ENCODE measurements at regions not wholly inside any gene's neighbourhood (a gene's known extent, or its start where the extent isn't known, plus 50 kb on each side); places are given as distances from the start of the nearest gene placed in this dataset.

- Mint-ChIP-seq H3K36me3 (ENCODE audit: low read depth) (no peaks in the 10 kb centered on the region), H3K9me3 (ENCODE audit: insufficient read depth) (no peaks in the 10 kb centered on the region), H3K4me3 (no peak overlapping the region), H3K27me3 (ENCODE audit: low read depth) (no peaks in the 10 kb centered on the region), H3K27ac (peak overlapping the region; percentile 76), H3K4me1 (ENCODE audit: low read depth) (peaks cover 31% of the 10 kb centered on the region)
- ATAC-seq (no peak), DNase-seq (no peak)
- ChIA-PET CTCF (interaction anchor here (1.1 to 2.3 kb wide), 5 partner anchors 9 to 202 kb away, joined by 3 to 8 read pairs (median 4); no protein-coding TSS in a partner anchor), POLR2A (no interaction called here)
These were observed 395.7 kb downstream of the FOXO1 start for GRCh38 chr13:40270726-40271125.

GRCh38 chr13:40271271-40271885 lies 395.1 kb downstream of the FOXO1 start:
- CTCF ChIA-PET = interaction anchor here (1.0 to 2.3 kb wide), 7 partner anchors 8 to 202 kb away, joined by 3 to 8 read pairs (median 4); no protein-coding TSS in a partner anchor
- POLR2A ChIA-PET = no interaction called here
- Mint-ChIP-seq H3K27ac (peak overlapping the region; percentile 76), H3K9me3 (ENCODE audit: insufficient read depth) (no peaks in the 10 kb centered on the region), H3K4me1 (ENCODE audit: low read depth) (peaks cover 31% of the 10 kb centered on the region), H3K36me3 (ENCODE audit: low read depth) (no peaks in the 10 kb centered on the region), H3K4me3 (no peak overlapping the region), H3K27me3 (ENCODE audit: low read depth) (no peaks in the 10 kb centered on the region)
- ATAC-seq (peak; percentile 67), DNase-seq (peak; percentile 46)

GRCh38 chr13:40271931-40272775 lies 394.3 kb downstream of the FOXO1 start:
- H3K4me1 Mint-ChIP-seq (ENCODE audit: low read depth) = peaks cover 31% of the 10 kb centered on the region
- no peaks in the 10 kb centered on the region for H3K27me3 Mint-ChIP-seq (ENCODE audit: low read depth)
- peak overlapping the region; percentile 13 for H3K4me3 Mint-ChIP-seq
- CTCF ChIA-PET = interaction anchor here (1.0 to 1.7 kb wide), 4 partner anchors 10 to 203 kb away, joined by 3 to 5 read pairs (median 4); no protein-coding TSS in a partner anchor
- H3K36me3 Mint-ChIP-seq (ENCODE audit: low read depth) = no peaks in the 10 kb centered on the region
- POLR2A ChIA-PET = interaction anchor here (0.6 kb wide), 1 partner anchor 244 kb away, joined by 4 read pairs; no protein-coding TSS in a partner anchor
- H3K9me3 Mint-ChIP-seq (ENCODE audit: insufficient read depth) = no peaks in the 10 kb centered on the region
- peak; percentile 29 for DNase-seq
- ATAC-seq = no peak
- H3K27ac Mint-ChIP-seq = peak overlapping the region; percentile 76

- H3K9me3 Mint-ChIP-seq (ENCODE audit: insufficient read depth) = no peaks in the 10 kb centered on the region
- CTCF ChIA-PET = interaction anchor here (1.0 to 1.7 kb wide), 3 partner anchors 9 to 203 kb away, joined by 3 to 5 read pairs (median 4); no protein-coding TSS in a partner anchor
- ATAC-seq = no peak
- POLR2A ChIA-PET = no interaction called here
- no peak overlapping the region for H3K4me3 Mint-ChIP-seq
- no peak overlapping the region for H3K27ac Mint-ChIP-seq
- no peaks in the 10 kb centered on the region for H3K27me3 Mint-ChIP-seq (ENCODE audit: low read depth)
- H3K36me3 Mint-ChIP-seq (ENCODE audit: low read depth) = no peaks in the 10 kb centered on the region
- no peak for DNase-seq
- peaks cover 31% of the 10 kb centered on the region for H3K4me1 Mint-ChIP-seq (ENCODE audit: low read depth)
These were observed 393.7 kb downstream of the FOXO1 start for GRCh38 chr13:40272776-40273139.

GRCh38 chr13:40273253-40274025 lies 393.0 kb downstream of the FOXO1 start:
- DNase-seq (no peak), ATAC-seq (no peak)
- CTCF ChIA-PET = interaction anchor here (1.0 to 1.7 kb wide), 3 partner anchors 9 to 204 kb away, joined by 3 to 5 read pairs (median 4); no protein-coding TSS in a partner anchor
- no peaks in the 10 kb centered on the region for H3K36me3 Mint-ChIP-seq (ENCODE audit: low read depth)
- POLR2A ChIA-PET = no interaction called here
- H3K4me1 Mint-ChIP-seq (ENCODE audit: low read depth) = peaks cover 31% of the 10 kb centered on the region
- no peaks in the 10 kb centered on the region for H3K9me3 Mint-ChIP-seq (ENCODE audit: insufficient read depth)
- H3K27ac Mint-ChIP-seq = no peak overlapping the region
- H3K4me3 Mint-ChIP-seq = no peak overlapping the region
- H3K27me3 Mint-ChIP-seq (ENCODE audit: low read depth) = no peaks in the 10 kb centered on the region

GRCh38 chr13:40274103-40274502 lies 392.3 kb downstream of the FOXO1 start:
- POLR2A ChIA-PET = no interaction called here
- Mint-ChIP-seq H3K4me3 (no peak overlapping the region), H3K27ac (no peak overlapping the region), H3K36me3 (ENCODE audit: low read depth) (no peaks in the 10 kb centered on the region), H3K27me3 (ENCODE audit: low read depth) (no peaks in the 10 kb centered on the region), H3K4me1 (ENCODE audit: low read depth) (peaks cover 31% of the 10 kb centered on the region), H3K9me3 (ENCODE audit: insufficient read depth) (no peaks in the 10 kb centered on the region)
- DNase-seq = no peak
- no peak for ATAC-seq
- CTCF ChIA-PET = no interaction called here

- Mint-ChIP-seq H3K4me1 (ENCODE audit: low read depth) (peaks cover 25% of the 10 kb centered on the region), H3K4me3 (no peak overlapping the region), H3K9me3 (ENCODE audit: insufficient read depth) (no peaks in the 10 kb centered on the region), H3K27me3 (ENCODE audit: low read depth) (no peaks in the 10 kb centered on the region), H3K27ac (peak overlapping the region; percentile 62), H3K36me3 (ENCODE audit: low read depth) (no peaks in the 10 kb centered on the region)
- no peak for DNase-seq
- ATAC-seq = no peak
- CTCF ChIA-PET = interaction anchor here (1.0 kb wide), 1 partner anchor 9 kb away, joined by 3 read pairs; no protein-coding TSS in a partner anchor
- POLR2A ChIA-PET = no interaction called here
These were observed 391.3 kb downstream of the FOXO1 start for GRCh38 chr13:40275155-40275554.

GRCh38 chr13:40275636-40276035 lies 390.8 kb downstream of the FOXO1 start:
- H3K4me1 Mint-ChIP-seq (ENCODE audit: low read depth) = peaks cover 20% of the 10 kb centered on the region
- POLR2A ChIA-PET = no interaction called here
- H3K9me3 Mint-ChIP-seq (ENCODE audit: insufficient read depth) = no peaks in the 10 kb centered on the region
- DNase-seq (no peak), ATAC-seq (no peak)
- no peaks in the 10 kb centered on the region for H3K27me3 Mint-ChIP-seq (ENCODE audit: low read depth)
- H3K27ac Mint-ChIP-seq = no peak overlapping the region
- H3K36me3 Mint-ChIP-seq (ENCODE audit: low read depth) = no peaks in the 10 kb centered on the region
- CTCF ChIA-PET = interaction anchor here (1.0 kb wide), 1 partner anchor 9 kb away, joined by 3 read pairs; no protein-coding TSS in a partner anchor
- H3K4me3 Mint-ChIP-seq = no peak overlapping the region

GRCh38 chr13:40283666-40284065 lies 382.8 kb downstream of the FOXO1 start:
- Mint-ChIP-seq H3K36me3 (ENCODE audit: low read depth) (no peaks in the 10 kb centered on the region), H3K4me3 (no peak overlapping the region), H3K27me3 (ENCODE audit: low read depth) (no peaks in the 10 kb centered on the region), H3K9me3 (ENCODE audit: insufficient read depth) (no peaks in the 10 kb centered on the region), H3K4me1 (ENCODE audit: low read depth) (no peaks in the 10 kb centered on the region), H3K27ac (no peak overlapping the region)
- ChIA-PET CTCF (interaction anchor here (0.9 kb wide), 1 partner anchor 8 kb away, joined by 3 read pairs; no protein-coding TSS in a partner anchor), POLR2A (no interaction called here)
- ATAC-seq (no peak), DNase-seq (no peak)

GRCh38 chr13:40285634-40286033 lies 380.8 kb downstream of the FOXO1 start:
- ChIA-PET POLR2A (no interaction called here), CTCF (interaction anchor here (1.0 to 1.3 kb wide), 2 partner anchors 13 to 14 kb away, joined by 3 read pairs; no protein-coding TSS in a partner anchor)
- DNase-seq (no peak), ATAC-seq (no peak)
- Mint-ChIP-seq H3K9me3 (ENCODE audit: insufficient read depth) (no peaks in the 10 kb centered on the region), H3K36me3 (ENCODE audit: low read depth) (no peaks in the 10 kb centered on the region), H3K27ac (no peak overlapping the region), H3K4me1 (ENCODE audit: low read depth) (no peaks in the 10 kb centered on the region), H3K4me3 (no peak overlapping the region), H3K27me3 (ENCODE audit: low read depth) (no peaks in the 10 kb centered on the region)

- POLR2A ChIA-PET = no interaction called here
- Mint-ChIP-seq H3K27ac (no peak overlapping the region), H3K36me3 (ENCODE audit: low read depth) (no peaks in the 10 kb centered on the region), H3K27me3 (ENCODE audit: low read depth) (no peaks in the 10 kb centered on the region), H3K4me1 (ENCODE audit: low read depth) (no peaks in the 10 kb centered on the region), H3K4me3 (no peak overlapping the region), H3K9me3 (ENCODE audit: insufficient read depth) (no peaks in the 10 kb centered on the region)
- CTCF ChIA-PET = interaction anchor here (1.0 to 2.0 kb wide), 3 partner anchors 9 to 395 kb away, joined by 3 to 6 read pairs (median 4); no protein-coding TSS in a partner anchor
- DNase-seq = no peak
- ATAC-seq = no peak
These were observed 379.0 kb downstream of the FOXO1 start for GRCh38 chr13:40287428-40287827.
